Common myeloid progenitor, CD34-positive (primary cell): ENCODE measurements at regions not wholly inside any gene's neighbourhood (a gene's known extent, or its start where the extent isn't known, plus 50 kb on each side); places are given as distances from the start of the nearest gene placed in this dataset.

Source experiments
- CTCF ChIA-PET: fragments of 350-600 bp; sonication (Branson Sonifier 250); formaldehyde crosslinking; loops from one replicate; lab custom pipeline; 2021; ENCODE audit warnings: antibody characterized with exemption; lab: Charles Lee
- POLR2A ChIA-PET: fragments of 350-600 bp; sonication (Branson Sonifier 250); formaldehyde crosslinking; loops from one replicate; lab custom pipeline; 2021; ENCODE audit warnings: antibody characterized with exemption; lab: Charles Lee
- DNase-seq, 3 donors: peaks; one replicate each; pipeline versions ENCODE4 v3.0.0 to v3.0.0-alpha.2; 2013
- H3K27ac ChIP-seq, 2 experiments: 1 replicate in 1 of 2; 2 replicates in 1 of 2; pipeline ENCODE4 v1.7.0; 2013; ENCODE audit warnings: inconsistent platforms in 2 of 2, low read length in 2 of 2, mild to moderate bottlenecking in 2 of 2, low read depth in 1 of 2, moderate library complexity in 1 of 2; ENCODE audit not compliant: severe bottlenecking in 2 of 2, insufficient read depth in 1 of 2, poor library complexity in 1 of 2
- H3K27me3 ChIP-seq, 5 experiments: replicated peaks in 2 of 5; 1 replicate in 3 of 5; 2 replicates in 2 of 5; pipeline versions ENCODE4 v1.6.1 to v1.7.0; 2013; ENCODE audit warnings: low read length in 4 of 5, mild to moderate bottlenecking in 2 of 5, moderate library complexity in 2 of 5, inconsistent platforms in 1 of 5; ENCODE audit not compliant: insufficient read depth in 5 of 5, control insufficient read depth in 4 of 5
- H3K36me3 ChIP-seq, 4 experiments: 1 replicate in 2 of 4; 2 replicates in 2 of 4; pipeline versions ENCODE4 v1.6.1 to v1.7.0; 2013; ENCODE audit warnings: low read length in 3 of 4, control low read depth in 1 of 4, mild to moderate bottlenecking in 1 of 4; ENCODE audit not compliant: control insufficient read depth in 4 of 4, insufficient read depth in 4 of 4
- H3K4me1 ChIP-seq, 4 experiments: 1 replicate in 3 of 4; 2 replicates in 1 of 4; pipeline versions ENCODE4 v1.6.1 to v1.7.1; 2013; ENCODE audit warnings: low read length in 3 of 4, mild to moderate bottlenecking in 3 of 4, control low read depth in 1 of 4, inconsistent platforms in 1 of 4, moderate library complexity in 1 of 4; ENCODE audit not compliant: control insufficient read depth in 4 of 4, insufficient read depth in 4 of 4; ENCODE audit errors: control extremely low read depth in 1 of 4
- H3K4me3 ChIP-seq, 7 experiments: 1 replicate in 4 of 7; 2 replicates in 3 of 7; pipeline versions ENCODE4 v1.5.1 to v1.7.0; 2013; ENCODE audit warnings: mild to moderate bottlenecking in 7 of 7, low read length in 6 of 7, moderate library complexity in 6 of 7, inconsistent platforms in 2 of 7, low read depth in 2 of 7, control low read depth in 1 of 7; ENCODE audit not compliant: insufficient read depth in 4 of 7, control insufficient read depth in 1 of 7; ENCODE audit errors: extremely low read depth in 1 of 7
- H3K9me3 ChIP-seq, 5 experiments: 1 replicate in 4 of 5; 2 replicates in 1 of 5; pipeline versions ENCODE4 v1.6.1 to v1.7.1; 2013; ENCODE audit warnings: low read length in 4 of 5, mild to moderate bottlenecking in 2 of 5, inconsistent platforms in 1 of 5, low read depth in 1 of 5, moderate library complexity in 1 of 5; ENCODE audit not compliant: control insufficient read depth in 4 of 5, insufficient read depth in 2 of 5; ENCODE audit errors: control extremely low read depth in 1 of 5
- WGBS: methylation state at CpG from one replicate; pipeline ENCODE4 v1.1.5; 2013; ENCODE audit not compliant: insufficient coverage; 5-methylcytosine and 5-hydroxymethylcytosine counted together

GRCh38 chr7:124432009-124432578 lies 333.5 kb downstream of the GPR37 start:
- WGBS, result 89% methylated on average over 4 of the region's 5 CpGs
- Histone ChIP-seq H3K36me3 (no peaks in the 10 kb centered on the region), H3K4me1 (no peaks in the 10 kb centered on the region), H3K27me3 (no peaks in the 10 kb centered on the region), H3K4me3 (no peak overlapping the region), H3K9me3 (no peaks in the 10 kb centered on the region), H3K27ac (no peak overlapping the region)
- POLR2A ChIA-PET, result no interaction called here
- DNase-seq, result no peak
- CTCF ChIA-PET, result no interaction called here

GRCh38 chr7:124429923-124430322 lies 335.7 kb downstream of the GPR37 start:
- H3K27ac ChIP-seq, result no peak overlapping the region
- no peaks in the 10 kb centered on the region for H3K4me1 ChIP-seq
- DNase-seq, result no peak
- no peaks in the 10 kb centered on the region for H3K9me3 ChIP-seq
- no peaks in the 10 kb centered on the region for H3K36me3 ChIP-seq
- no CpG with 5 or more reads among the region's 4 CpGs for WGBS
- ChIA-PET POLR2A (no interaction called here), CTCF (no interaction called here)
- no peak overlapping the region for H3K4me3 ChIP-seq
- no peaks in the 10 kb centered on the region for H3K27me3 ChIP-seq

DNA sequence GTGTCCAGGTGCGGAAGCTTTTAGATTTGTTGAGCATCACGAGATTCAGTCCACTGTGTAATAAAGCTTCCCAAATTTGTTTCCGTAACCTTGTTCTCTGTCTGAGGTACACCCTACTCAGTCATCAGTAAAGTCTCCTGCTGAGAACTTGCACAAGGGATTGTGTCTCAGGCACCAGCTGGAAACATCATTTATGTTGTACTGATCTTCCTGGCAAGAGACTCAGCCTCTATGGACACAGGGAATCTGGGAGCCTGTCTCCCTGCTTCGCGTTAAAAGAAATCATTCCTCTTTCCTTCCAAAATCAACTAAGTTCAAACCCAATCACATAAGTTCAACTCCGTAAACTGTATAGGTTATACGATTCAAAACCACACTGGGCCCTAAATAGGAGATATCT lies 336.8 kb downstream of the GPR37 start:
- ChIA-PET CTCF (no interaction called here), POLR2A (no interaction called here)
- no peaks in the 10 kb centered on the region for H3K36me3 ChIP-seq
- no peak overlapping the region for H3K27ac ChIP-seq
- no peaks in the 10 kb centered on the region for H3K9me3 ChIP-seq
- H3K4me3 ChIP-seq, result no peak overlapping the region
- 89% methylated on average over 5 of the region's 7 CpGs for WGBS
- H3K4me1 ChIP-seq, result no peaks in the 10 kb centered on the region
- no peak for DNase-seq
- no peaks in the 10 kb centered on the region for H3K27me3 ChIP-seq

DNA sequence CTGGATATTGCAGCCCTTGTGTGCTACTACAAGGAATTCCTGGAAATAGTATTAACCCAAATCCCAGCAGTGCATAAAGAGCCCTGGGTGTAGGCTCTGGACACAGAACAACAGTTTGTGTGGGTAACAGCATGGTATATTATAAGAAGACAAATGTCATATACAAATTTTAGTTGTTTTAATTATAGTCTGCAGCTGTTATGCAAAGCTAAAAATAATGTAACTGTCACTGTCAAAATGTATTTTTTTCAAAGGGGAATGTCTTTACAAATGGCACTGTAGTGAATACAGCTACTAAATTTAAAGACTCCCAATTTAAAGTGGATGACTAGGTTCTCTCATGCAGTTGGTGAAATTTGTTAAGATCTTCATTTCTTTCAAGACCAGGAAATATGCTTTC lies 339.0 kb downstream of the GPR37 start:
- Histone ChIP-seq H3K4me3 (no peak overlapping the region), H3K9me3 (no peaks in the 10 kb centered on the region), H3K27me3 (no peaks in the 10 kb centered on the region), H3K27ac (no peak overlapping the region), H3K36me3 (no peaks in the 10 kb centered on the region), H3K4me1 (no peaks in the 10 kb centered on the region)
- CTCF ChIA-PET, result no interaction called here
- no peak for DNase-seq
- POLR2A ChIA-PET, result no interaction called here

GRCh38 chr7:124423863-124424262 lies 341.7 kb downstream of the GPR37 start:
- ChIA-PET CTCF (no interaction called here), POLR2A (no interaction called here)
- 57% methylated on average over 1 of the region's 3 CpGs for whole genome bisulfite sequencing
- Histone ChIP-seq H3K4me1 (no peaks in the 10 kb centered on the region), H3K27ac (no peak overlapping the region), H3K36me3 (no peaks in the 10 kb centered on the region), H3K9me3 (no peaks in the 10 kb centered on the region), H3K4me3 (no peak overlapping the region), H3K27me3 (no peaks in the 10 kb centered on the region)
- no peak for DNase-seq

DNA sequence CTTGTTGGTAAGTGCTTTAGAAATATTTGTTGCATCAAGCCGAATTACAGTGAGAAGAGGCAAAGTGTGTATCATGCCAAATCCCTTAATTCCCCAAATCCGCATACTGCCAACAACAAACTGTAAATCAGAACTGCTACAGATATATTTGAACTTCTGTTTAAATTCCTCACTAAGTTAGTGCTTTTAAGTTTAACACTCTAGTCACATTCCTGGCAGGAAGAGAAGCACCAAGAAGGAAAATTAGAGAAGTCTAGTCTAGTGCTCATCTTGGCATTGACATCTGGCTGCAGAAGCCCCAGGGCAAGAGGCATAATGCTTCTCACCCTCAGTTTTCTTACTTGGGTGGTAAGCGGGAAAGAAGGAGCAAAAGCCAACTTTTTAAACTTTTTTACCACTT lies 343.5 kb downstream of the GPR37 start:
- DNase-seq, result no peak
- ChIA-PET CTCF (no interaction called here), POLR2A (no interaction called here)
- H3K36me3 ChIP-seq, result no peaks in the 10 kb centered on the region
- no peak overlapping the region for H3K4me3 ChIP-seq
- WGBS, result no CpG with 5 or more reads among the region's 3 CpGs
- no peaks in the 10 kb centered on the region for H3K9me3 ChIP-seq
- H3K27ac ChIP-seq, result no peak overlapping the region
- H3K4me1 ChIP-seq, result no peaks in the 10 kb centered on the region
- H3K27me3 ChIP-seq, result no peaks in the 10 kb centered on the region

- POLR2A ChIA-PET, result no interaction called here
- Histone ChIP-seq H3K9me3 (no peaks in the 10 kb centered on the region), H3K36me3 (no peaks in the 10 kb centered on the region), H3K27ac (no peak overlapping the region), H3K27me3 (no peaks in the 10 kb centered on the region), H3K4me1 (no peaks in the 10 kb centered on the region), H3K4me3 (no peak overlapping the region)
- CTCF ChIA-PET, result no interaction called here
- no peak for DNase-seq
- WGBS, result 86% methylated on average over 2 of the region's 2 CpGs
These were observed 345.2 kb downstream of the GPR37 start for GRCh38 chr7:124420367-124420766.
